Endodermal cell (in vitro differentiated cells): ENCODE measurements at regions not wholly inside any gene's neighbourhood (a gene's known extent, or its start where the extent isn't known, plus 50 kb on each side); places are given as distances from the start of the nearest gene placed in this dataset.
"Not testable (repeated sequence)": the region's sequence is repeated elsewhere in the genome, so short reads cannot be mapped to it uniquely, and the experiment has no call there.

Experiments
- DNase-seq: peaks from one replicate; pipeline ENCODE4 v3.0.0-alpha.2; 2017
- H3K27ac ChIP-seq: 2 replicates; pipeline ENCODE4 v1.5.1; 2013; ENCODE audit warnings: mild to moderate bottlenecking, low read depth, low read length, moderate library complexity
- H3K27me3 ChIP-seq: 2 replicates; pipeline ENCODE4 v1.6.1; 2013; ENCODE audit warnings: mild to moderate bottlenecking, low read length, moderate library complexity; ENCODE audit not compliant: insufficient read depth, control insufficient read depth, poor library complexity, severe bottlenecking
- H3K36me3 ChIP-seq: 2 replicates; pipeline ENCODE4 v1.7.0; 2013; ENCODE audit warnings: mild to moderate bottlenecking, low read length, moderate library complexity; ENCODE audit not compliant: control insufficient read depth, insufficient read depth
- H3K4me1 ChIP-seq: one replicate; pipeline ENCODE4 v1.7.0; 2013; ENCODE audit warnings: low read length; ENCODE audit not compliant: control insufficient read depth, insufficient read depth
- H3K4me3 ChIP-seq: 2 replicates; pipeline ENCODE4 v1.5.1; 2013; ENCODE audit warnings: mild to moderate bottlenecking, low read length, moderate library complexity
- H3K9ac ChIP-seq: 2 replicates; pipeline ENCODE4 v1.6.1; 2013; ENCODE audit warnings: mild to moderate bottlenecking, low read length, moderate library complexity; ENCODE audit not compliant: poor library complexity, severe bottlenecking; ENCODE audit errors: extremely low read depth
- H3K9me3 ChIP-seq: 2 replicates; pipeline ENCODE4 v1.6.1; 2013; ENCODE audit warnings: mild to moderate bottlenecking, low read length, moderate library complexity; ENCODE audit not compliant: control insufficient read depth
- H3K27ac Mint-ChIP-seq: 2 replicates; pipeline ENCODE4 v1.8.0; 2020; ENCODE audit warnings: mixed read lengths
- H3K27me3 Mint-ChIP-seq: 2 replicates; pipeline ENCODE4 v1.8.0; 2021; ENCODE audit warnings: mild to moderate bottlenecking, mixed read lengths; ENCODE audit not compliant: insufficient read depth
- H3K36me3 Mint-ChIP-seq: 2 replicates; pipeline ENCODE4 v1.8.0; 2020; ENCODE audit warnings: low read depth, mixed read lengths
- H3K4me1 Mint-ChIP-seq: 2 replicates; pipeline ENCODE4 v1.8.0; 2020; ENCODE audit warnings: mixed read lengths
- H3K4me3 Mint-ChIP-seq: 2 replicates; pipeline ENCODE4 v1.8.0; 2020; ENCODE audit warnings: mild to moderate bottlenecking, moderate library complexity, mixed read lengths
- H3K9me3 Mint-ChIP-seq: 2 replicates; pipeline ENCODE4 v1.8.0; 2020; ENCODE audit warnings: mild to moderate bottlenecking, mixed read lengths
- CTCF ChIP-seq: fragments of 200-600 bp; sonication (generic); conservative IDR thresholded peaks from 2 replicates; pipeline ENCODE4 v1.5.0; 2021; ENCODE audit warnings: antibody characterized with exemption, mild to moderate bottlenecking
- WGBS, 2 experiments: methylation state at CpG; one replicate each; pipeline versions ENCODE4 v1.1.5 to v1.1.7; 2013; ENCODE audit warnings: missing lambda C conversion rate in 2 of 2, mixed read lengths in 1 of 2; ENCODE audit not compliant: insufficient coverage in 1 of 2, insufficient read length in 1 of 2; 5-methylcytosine and 5-hydroxymethylcytosine counted together

- no peak overlapping the region for H3K9ac ChIP-seq
- no peak for TF ChIP-seq CTCF
- H3K27ac ChIP-seq = no peak overlapping the region
- H3K4me1 ChIP-seq = no peaks in the 10 kb centered on the region
- H3K4me3 ChIP-seq = no peak overlapping the region
- Mint-ChIP-seq H3K9me3 (no peaks in the 10 kb centered on the region), H3K36me3 (no peaks in the 10 kb centered on the region), H3K4me1 (no peaks in the 10 kb centered on the region), H3K27ac (no peak overlapping the region), H3K27me3 (no peaks in the 10 kb centered on the region), H3K4me3 (no peak overlapping the region)
- H3K27me3 ChIP-seq = no peaks in the 10 kb centered on the region
- H3K9me3 ChIP-seq = no peaks in the 10 kb centered on the region
- DNase-seq = no peak
- H3K36me3 ChIP-seq = no peaks in the 10 kb centered on the region
- WGBS, 2 experiments = 100% methylated on average over 1 of the region's 1 CpG; no CpG with 5 or more reads in 1 of the 2 experiments
Observed at GRCh38 chr13:56515441-56515840, 625.3 kb upstream of the PRR20A start.

- H3K9ac ChIP-seq = no peak overlapping the region
- peaks cover 8% of the 10 kb centered on the region for H3K4me1 ChIP-seq
- H3K27ac Mint-ChIP-seq = no peak overlapping the region
- WGBS, 2 experiments = 38% methylated on average over 1 of the region's 1 CpG; no CpG with 5 or more reads in 1 of the 2 experiments
- no peaks in the 10 kb centered on the region for H3K36me3 ChIP-seq
- H3K4me3 ChIP-seq = no peak overlapping the region
- no peaks in the 10 kb centered on the region for H3K27me3 ChIP-seq
- H3K9me3 ChIP-seq = peaks cover 14% of the 10 kb centered on the region
- H3K36me3 Mint-ChIP-seq = no peaks in the 10 kb centered on the region
- no peak for TF ChIP-seq CTCF
- no peaks in the 10 kb centered on the region for H3K27me3 Mint-ChIP-seq
- H3K9me3 Mint-ChIP-seq = peaks cover 7% of the 10 kb centered on the region
- peaks cover 11% of the 10 kb centered on the region for H3K4me1 Mint-ChIP-seq
- DNase-seq = no peak
- H3K4me3 Mint-ChIP-seq = no peak overlapping the region
- H3K27ac ChIP-seq = no peak overlapping the region
Observed at GRCh38 chr13:56528040-56528790, 612.5 kb upstream of the PRR20A start.

- H3K36me3 ChIP-seq = no peaks in the 10 kb centered on the region
- H3K4me1 ChIP-seq = peaks cover 8% of the 10 kb centered on the region
- Mint-ChIP-seq H3K4me1 (peaks cover 11% of the 10 kb centered on the region), H3K36me3 (no peaks in the 10 kb centered on the region), H3K4me3 (no peak overlapping the region), H3K27ac (no peak overlapping the region), H3K27me3 (no peaks in the 10 kb centered on the region), H3K9me3 (no peaks in the 10 kb centered on the region)
- H3K27ac ChIP-seq = no peak overlapping the region
- no peak overlapping the region for H3K9ac ChIP-seq
- no peak for TF ChIP-seq CTCF
- no peaks in the 10 kb centered on the region for H3K9me3 ChIP-seq
- no peaks in the 10 kb centered on the region for H3K27me3 ChIP-seq
- no peak overlapping the region for H3K4me3 ChIP-seq
- no peak for DNase-seq
- 94 to 100% methylated on average over 1 of the region's 1 CpG for WGBS, 2 experiments
Observed at GRCh38 chr13:56530096-56530495, 610.6 kb upstream of the PRR20A start.

GRCh38 chr13:56547921-56548320 is 592.8 kb upstream of the PRR20A start:
- H3K9me3 Mint-ChIP-seq, H3K27me3 ChIP-seq, H3K9ac ChIP-seq, H3K4me1 ChIP-seq, H3K27me3 Mint-ChIP-seq, H3K36me3 ChIP-seq, H3K36me3 Mint-ChIP-seq, H3K27ac ChIP-seq, H3K4me3 Mint-ChIP-seq, H3K4me1 Mint-ChIP-seq, H3K27ac Mint-ChIP-seq, H3K9me3 ChIP-seq, H3K4me3 ChIP-seq, DNase-seq: not testable (repeated sequence)
- WGBS, 2 experiments = 99 to 100% methylated on average over 6 to 10 of the region's 11 CpGs
